ACHN (cell line): ENCODE measurements at regions not wholly inside any gene's neighbourhood (a gene's known extent, or its start where the extent isn't known, plus 50 kb on each side); places are given as distances from the start of the nearest gene placed in this dataset.

ENCODE experiments used
- DNase-seq: peaks from one replicate; pipeline ENCODE4 v3.0.0-alpha.2; 2015
- in situ Hi-C: cut with HindIII; loops from 2 replicates; pipeline ENCODE4 v1.10.0; 2017; ENCODE audit warnings: low sequenced_read_pairs, low pct_ligation_motif_present, low pct_unique_long_range_greater_than_20kb

DNA sequence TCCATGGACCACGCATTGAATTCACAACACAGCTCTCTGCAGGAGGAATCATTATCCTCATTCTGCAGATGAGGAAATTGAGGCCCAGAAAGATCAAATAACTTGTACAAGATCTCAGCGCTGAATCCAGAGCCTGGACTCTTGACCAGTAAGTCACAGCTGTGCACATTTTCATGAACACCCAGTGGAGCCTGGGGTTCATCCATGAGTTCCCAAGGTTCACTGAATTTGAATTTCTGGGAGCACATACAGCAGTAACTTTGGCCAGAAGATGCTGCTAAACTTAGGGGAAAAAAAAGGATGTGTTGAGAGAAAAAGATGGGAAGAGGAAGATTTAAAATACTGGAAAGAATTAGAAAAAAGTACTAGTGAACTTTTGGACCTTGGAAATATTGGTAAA, 218.7 kb upstream of the PPARGC1A start:
- in situ Hi-C loops = no loop called here
- DNase-seq = no peak

DNA sequence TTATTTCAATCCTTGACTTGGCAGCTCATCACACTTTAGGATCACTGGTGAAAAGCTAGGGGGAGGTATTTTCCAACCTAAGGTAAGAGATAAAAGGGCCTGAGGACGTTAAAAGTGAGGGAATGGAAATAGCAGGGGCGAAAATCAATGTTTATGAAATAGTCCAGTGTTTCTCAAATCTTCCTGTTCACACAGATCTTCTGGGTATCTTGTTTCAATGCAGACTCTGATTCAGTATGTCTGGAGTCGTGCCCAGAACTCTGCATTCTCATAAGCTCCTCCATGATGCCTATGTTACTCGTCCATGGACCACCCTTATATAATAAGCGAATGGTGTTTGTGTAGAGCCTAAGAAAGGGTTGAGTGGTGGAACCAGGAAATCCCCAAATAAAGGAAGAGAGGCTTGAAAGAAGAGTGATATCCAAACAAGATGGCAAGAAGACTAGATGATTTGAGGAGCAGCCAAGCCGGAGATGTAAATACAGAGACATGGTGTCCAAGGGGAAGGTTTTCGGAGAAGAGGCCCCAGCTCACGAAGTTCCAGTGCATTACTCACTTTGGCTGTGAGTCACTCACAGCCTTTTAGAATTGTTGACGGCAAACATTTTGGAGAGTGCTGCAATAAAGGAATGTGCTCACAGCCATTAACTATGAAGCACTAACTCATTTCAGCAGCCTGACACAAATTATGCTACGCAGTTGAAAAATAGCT, 215.6 kb upstream of the PPARGC1A start:
- DNase-seq = peak; percentile 3
- in situ Hi-C loops = no loop called here

DNA sequence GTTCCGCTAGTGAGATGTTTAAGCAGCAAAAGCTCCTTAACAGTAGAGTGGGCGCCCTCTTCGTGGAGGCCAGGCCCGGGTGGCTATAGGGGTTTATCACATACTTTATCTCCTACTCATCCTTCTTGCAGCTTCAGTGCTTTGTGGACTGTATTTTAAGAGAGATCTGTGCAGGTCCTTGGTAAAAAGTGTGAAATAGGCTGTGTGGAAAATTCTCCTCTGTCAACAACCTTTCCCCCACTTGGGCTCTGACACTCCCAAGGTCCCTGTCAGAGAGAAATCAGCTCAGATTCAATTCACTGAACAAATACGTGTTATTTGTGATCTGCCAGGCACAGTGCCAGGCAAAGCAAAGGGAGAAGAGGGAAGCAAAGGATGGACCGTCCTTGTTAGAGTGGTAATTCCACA, 214.3 kb upstream of the PPARGC1A start:
- in situ Hi-C loops = no loop called here
- no peak for DNase-seq

DNA sequence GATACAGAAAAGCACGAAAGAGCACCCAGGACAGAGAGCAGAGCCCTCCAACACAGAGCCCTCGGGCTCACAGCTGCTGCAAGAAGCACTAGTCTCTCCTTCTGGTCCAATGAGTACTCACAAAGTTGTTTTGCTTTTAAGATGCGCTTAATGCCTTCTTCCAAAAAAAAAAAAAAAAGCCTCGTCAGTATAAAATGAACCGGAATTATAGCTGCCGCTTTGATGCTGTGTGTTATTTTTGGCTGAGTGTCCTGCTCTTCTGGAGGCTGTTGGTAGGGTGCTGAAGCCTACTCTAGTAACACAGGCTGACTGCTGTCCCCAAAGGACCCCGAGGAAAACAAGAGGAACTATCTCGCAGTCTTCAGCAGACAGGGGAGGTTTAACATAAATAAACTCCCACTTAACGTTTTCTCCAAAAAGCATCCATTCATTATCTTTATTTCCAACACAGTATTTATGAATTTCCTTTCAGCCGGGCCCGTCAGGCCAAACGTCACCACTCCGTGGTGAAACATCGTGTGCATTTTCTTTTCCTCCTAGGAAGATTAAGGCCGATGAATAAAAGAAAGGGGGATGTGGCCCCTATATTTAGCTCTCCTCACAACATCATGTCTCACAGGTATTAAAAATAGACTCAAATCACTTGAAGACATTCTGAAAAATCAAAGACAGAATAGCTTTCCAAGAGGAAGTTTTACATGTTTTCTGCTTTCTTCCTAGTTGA, 213.7 kb upstream of the PPARGC1A start:
- DNase-seq = no peak
- in situ Hi-C loops = no loop called here

DNA sequence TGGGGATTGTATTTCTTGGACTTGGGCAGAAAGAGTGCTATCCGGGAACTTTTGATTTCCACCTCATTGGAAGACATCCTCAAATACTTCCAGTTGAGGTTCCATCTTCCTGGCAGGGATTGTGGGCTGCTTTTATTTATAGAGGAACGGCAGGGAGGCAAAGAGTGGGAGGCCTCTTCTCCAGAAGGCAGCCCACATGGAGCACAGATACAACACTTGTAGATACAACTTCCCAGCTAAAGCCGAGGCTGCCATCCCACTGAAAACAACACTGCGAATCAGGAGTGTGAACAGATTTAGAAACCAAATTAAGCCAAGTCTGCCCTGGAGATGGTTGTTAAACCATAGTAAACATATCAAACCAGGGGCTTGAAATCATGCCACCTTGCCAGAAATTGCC, 212.8 kb upstream of the PPARGC1A start:
- DNase-seq = no peak
- in situ Hi-C loops = no loop called here

DNA sequence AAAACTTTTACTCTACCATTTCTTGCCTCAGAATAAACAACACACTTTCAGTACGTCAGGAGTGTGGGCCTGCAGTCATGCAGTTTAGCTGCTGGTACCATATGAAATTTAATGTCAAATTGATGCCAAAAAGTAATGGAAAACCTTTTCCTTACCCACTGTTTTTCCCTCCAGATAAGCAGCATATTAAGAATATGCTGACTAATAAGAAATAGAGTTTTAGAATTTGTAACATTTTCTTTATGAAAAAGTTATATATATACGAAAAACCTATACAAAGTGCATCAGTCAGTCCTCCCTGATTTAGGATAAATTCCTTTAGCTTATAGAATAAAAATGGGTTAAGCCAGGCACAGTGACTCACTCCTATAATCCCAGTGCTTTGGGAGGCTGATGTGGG, 206.8 kb upstream of the PPARGC1A start:
- no peak for DNase-seq
- in situ Hi-C loops = no loop called here

DNA sequence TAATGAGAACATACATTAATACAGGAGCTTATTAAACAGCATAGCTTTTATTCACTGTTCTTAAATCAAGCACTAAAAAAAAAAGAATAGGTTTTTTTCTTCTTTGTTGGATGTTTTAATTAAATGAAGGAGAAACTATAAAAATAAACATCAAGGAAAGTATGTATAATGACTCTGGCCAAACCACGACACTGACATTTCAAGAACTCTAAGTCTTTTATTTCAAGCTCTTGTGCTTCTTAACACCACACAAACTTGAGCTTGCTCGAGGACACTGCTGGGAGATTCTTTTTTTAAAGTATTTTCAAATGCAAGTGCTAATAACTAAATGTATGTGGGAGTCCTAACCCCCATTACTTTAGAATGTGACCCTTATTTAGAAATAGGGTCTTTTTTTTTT, 204.9 kb upstream of the PPARGC1A start:
- in situ Hi-C loops = no loop called here
- DNase-seq = no peak

DNA sequence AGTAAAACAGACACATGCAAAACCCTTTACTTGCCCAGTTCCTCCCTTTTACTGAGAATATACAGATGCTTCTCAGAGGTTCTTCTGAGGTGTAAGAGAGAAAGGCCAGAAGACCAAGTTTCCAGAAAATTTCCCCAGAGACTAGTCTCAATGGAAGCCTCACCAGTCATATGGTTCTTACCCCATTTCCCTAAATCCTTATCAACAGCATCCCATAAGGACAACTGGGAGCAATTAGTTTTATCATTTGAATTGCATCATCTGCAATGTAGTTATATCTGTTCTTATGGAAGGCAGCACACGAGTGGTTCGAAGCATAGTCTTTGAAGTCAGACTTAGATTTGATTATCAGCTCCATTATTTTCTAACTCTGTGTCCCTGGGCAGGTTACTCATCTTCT, 203.6 kb upstream of the PPARGC1A start:
- in situ Hi-C loops = no loop called here
- DNase-seq = no peak

DNA sequence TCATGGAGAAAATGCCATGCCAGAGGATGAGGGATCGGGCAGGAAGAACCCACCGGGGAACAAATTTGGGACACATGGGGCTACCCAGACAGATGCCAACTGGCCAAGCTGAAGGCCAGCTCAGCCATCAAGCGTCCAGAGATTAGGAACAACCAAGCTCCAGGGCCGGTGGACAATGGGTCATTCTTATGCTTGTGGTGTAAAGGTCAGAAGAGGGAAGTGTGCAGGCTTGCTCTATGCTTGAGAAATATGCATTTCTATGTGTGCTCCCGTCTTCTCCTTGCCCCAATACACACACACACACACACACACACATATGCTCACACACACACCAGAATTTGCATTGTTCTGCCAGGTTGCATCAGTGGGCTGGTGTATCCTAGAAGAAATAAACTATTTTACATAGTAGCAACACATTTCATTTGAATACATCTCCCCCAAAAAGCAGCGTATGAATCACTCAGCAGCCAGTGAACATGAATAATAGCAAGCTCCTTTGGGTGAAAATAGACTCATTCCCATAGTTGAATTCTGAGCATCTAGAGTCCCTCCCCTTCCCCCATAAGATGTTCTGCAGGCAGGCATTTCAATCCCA, 201.9 kb upstream of the PPARGC1A start:
- no peak for DNase-seq
- in situ Hi-C loops = no loop called here

DNA sequence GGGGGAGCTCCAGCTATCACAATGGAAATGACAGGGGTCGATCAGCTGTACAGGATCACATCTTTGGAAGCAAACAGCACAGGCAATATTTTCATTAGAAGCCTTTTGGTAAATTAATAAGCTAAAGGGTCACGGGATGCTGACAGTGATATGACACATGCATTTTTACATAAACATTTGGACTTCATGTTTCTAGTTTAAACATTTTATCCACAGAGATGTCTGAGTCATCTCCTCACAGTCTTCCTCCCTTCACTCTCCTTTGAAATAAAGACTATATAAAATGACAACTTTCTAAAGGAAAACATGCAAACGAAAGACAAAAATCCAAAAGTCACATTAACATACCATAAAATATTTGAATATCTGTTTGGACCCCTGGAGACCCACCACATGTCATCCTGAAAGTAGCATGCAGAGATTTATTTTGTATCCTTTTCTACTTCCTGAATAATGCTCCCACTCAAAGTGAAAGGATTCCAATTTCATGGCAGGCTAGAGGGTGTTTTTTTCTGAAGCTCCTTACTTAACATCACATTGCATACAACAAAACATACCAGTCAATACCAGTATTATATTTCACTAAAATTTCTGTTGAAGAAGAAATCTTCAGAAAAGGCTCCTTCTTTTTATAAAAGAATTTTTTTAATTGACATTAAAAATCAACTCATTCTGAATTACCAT, 200.1 kb upstream of the PPARGC1A start:
- DNase-seq = no peak
- in situ Hi-C loops = no loop called here

DNA sequence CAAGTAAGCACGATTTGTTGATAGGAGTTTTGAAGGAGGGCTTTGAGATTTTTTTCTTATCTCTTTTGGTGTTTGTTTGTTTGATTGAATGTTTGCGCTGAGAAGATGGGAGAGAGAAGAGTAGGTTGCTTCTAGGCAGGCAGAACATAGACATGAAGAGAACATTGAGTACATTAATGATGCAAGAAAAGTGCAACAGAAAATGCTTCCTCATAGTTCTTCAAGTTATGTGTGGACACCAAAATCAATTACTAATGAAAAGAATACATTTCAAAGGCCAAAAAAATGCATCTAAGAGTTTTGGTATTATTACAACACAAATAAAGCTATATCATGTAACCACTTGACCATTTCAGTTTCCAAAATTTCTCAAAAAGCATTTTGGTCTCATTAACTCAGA, 191.0 kb upstream of the PPARGC1A start:
- DNase-seq = no peak
- in situ Hi-C loops = no loop called here

DNA sequence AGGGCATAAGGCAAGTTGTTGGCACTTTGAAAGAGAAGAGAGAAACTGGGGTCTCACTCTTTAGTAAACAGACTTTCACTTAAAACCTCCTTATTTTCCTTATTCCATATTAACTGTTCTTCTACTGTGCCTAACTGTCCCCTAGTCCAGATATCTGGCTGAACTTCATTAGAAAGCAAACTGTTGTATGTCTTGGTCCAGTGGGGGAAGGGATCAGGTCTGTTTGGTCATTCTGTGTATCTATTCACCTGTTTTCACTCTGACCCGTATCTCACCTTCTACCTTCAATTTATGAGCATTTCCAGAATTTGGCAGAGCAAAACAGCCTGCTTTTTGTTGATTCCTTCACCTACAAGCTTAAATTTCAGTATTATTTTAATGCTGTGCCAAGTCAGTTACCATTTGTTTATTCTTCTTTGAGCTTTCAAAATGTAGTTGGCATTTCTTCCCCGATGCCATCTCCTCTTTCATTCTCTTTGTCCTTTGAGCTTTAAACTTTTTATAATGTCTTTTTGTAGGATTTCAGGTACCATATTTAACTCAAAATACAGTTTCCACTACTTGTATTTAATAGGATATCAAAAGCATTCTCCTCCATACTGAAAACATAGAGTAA, 188.6 kb upstream of the PPARGC1A start:
- DNase-seq = no peak
- in situ Hi-C loops = no loop called here

DNA sequence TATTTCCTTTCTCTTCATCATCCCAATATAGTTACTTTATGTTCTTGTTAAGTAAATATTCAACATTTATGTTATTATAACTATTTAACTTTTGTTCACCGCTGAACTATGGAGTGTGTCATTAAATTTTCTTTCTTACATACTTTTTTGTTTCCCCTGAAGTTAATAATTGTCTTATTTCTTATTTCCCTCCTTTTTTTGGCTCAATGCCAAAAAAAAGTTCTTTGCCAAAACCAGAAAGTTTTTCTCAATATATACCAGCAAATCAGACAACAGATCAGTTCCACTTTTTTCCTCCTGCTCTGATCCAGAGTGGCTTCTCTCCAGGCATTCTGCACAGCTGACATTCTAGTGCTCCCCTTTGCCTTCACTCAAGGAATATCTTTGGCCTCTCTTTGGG, 187.0 kb upstream of the PPARGC1A start:
- no peak for DNase-seq
- in situ Hi-C loops = no loop called here

DNA sequence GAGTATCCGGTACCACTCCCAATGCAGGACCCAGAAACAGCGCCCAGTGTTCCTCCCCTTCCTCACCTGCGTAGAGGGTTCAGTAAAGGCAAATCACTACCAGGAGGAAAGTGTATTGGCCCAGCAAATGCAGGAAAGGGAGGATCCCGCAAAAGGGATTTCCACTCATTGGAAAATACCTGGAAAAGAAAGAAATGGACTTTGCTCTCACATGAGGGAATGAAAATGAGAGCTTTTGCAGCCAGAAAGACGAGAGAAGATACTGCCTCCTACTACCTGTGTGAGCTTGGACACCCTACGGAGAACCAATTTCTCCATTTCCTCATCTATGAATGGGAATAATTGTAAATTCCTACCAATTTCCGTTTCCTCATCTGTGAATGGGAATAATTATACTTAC, 184.1 kb upstream of the PPARGC1A start:
- in situ Hi-C loops = no loop called here
- DNase-seq = no peak

DNA sequence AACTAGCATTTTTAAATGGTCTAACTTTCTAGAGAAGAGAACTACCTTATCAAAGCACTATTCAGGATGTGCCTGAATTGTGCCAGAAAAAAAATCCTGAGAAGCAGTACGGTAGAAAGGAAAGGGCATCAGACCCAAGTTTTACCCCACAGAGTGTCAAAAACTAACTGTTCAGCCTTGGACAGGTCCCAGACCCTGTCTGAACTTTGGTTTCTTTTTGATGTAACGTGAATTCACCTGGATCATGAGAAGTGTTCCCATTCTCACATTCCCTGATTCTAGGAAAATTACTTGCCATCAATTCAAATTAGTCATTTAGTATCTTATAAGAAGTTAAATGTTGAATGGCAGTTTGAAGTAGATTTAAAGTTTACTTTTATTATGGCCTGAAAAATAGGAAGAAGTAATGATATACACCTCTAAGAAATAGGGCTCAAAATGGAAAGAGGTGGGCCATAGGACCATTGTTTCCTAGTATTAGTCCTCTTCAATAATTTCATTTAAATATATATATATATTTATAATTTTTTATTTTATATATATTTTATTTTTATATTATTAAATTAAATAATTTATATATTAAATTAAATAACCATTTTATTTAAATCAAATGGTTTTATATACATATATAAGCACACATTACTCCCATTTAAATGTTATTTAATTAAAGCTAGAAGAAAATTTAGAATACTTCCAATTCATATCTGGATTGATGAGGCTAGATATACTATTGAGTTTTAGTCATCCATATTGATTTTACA, 181.9 kb upstream of the PPARGC1A start:
- in situ Hi-C loops = no loop called here
- no peak for DNase-seq

DNA sequence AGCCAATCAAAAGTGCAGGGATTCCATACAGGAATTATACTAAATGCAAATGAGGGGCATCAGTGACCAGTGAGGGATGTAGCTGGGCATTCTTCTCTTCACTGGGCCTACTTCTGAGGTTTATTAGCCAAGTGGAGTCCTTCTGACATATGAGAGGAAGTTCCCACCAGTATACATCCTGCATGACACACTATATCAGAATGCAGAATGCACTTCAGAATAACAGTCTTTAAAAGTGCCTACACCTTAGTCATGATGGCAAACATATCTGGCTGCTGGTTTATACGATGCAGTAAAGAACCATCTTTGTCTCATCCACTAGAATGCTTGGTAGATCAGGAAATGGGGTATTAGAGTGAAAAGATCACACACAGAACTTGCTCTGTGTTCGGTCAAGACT, 180.3 kb upstream of the PPARGC1A start:
- peak; percentile 63 for DNase-seq
- in situ Hi-C loops = no loop called here

DNA sequence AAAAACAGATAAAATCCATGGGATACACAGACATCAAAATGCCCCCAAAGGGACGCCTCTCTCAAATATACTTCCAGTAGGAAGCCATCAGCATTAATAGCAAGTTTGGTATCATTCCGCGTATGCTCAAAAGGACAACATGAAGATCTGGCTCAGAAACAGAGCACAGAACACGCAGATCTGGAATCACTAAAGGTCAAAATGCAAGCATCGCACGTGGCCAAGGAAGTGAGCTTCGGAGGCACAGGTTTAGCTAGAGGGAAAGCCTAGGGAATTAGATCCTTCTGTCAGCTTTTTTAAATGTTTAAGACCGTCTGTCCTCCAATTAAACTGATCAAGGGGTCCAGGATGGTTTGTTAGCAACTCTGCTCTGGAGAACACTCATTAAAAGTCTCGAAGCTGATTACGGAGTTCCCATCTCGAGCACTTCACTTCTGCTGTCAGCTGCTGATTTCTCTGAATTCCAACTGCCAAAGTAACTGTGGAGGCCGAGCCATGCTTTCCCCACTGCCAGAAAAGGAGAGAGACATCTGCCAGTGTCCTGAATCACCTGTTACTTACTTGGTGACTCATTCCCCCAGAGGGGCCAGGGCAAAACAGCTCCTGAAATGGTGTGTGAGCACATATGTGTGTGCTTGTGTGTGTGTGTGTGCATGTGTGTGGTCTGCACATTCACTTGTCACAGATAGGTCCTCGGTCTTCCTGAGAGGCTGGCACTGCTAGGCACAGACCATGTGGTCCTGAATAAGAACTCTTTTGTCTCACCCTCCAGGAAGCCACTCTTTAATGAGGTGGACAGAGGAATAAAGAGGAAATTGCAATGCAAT, 177.7 kb upstream of the PPARGC1A start:
- in situ Hi-C loops = no loop called here
- peak; percentile 29 for DNase-seq

DNA sequence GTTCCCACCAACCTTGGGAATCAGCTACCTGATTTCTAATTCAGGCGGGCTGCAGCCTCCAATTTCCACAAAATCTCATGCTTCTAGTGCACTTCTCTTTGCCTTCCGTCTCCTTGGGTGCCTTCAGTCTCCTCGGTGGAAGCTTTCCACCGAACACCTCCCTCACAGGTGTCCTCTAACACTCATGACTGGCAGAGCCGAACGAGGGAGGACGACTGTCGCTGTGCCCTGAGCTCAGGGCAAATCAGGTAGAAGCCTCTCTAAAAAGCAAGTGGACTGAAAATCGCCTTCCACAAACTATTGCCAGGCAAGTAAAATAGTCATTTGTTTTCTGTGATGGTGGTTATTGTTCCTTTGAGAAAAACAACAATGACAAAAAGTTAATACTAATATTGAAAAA, 176.1 kb upstream of the PPARGC1A start:
- DNase-seq = no peak
- in situ Hi-C loops = no loop called here
